ENCODE measurements at regions not wholly inside any gene's neighbourhood (a gene's known extent, or its start where the extent isn't known, plus 50 kb on each side); places are given as distances from the start of the nearest gene placed in this dataset.

- TF ChIP-seq CTCF (conservative IDR thresholded peaks at IDR 0.05 in 1 of 2, IDR thresholded peaks at IDR 0.05 in 1 of 2; ENCODE audit: extremely low read depth in 1 of 2, insufficient read depth in 1 of 2, low read depth in 1 of 2, low read length in 2 of 2): no peak
- TF ChIP-seq EZH2 (IDR thresholded peaks at IDR 0.05; ENCODE audit: borderline replicate concordance, low read length): no peak
Observed at GRCh38 chr9:117491491-117491890, 76.6 kb upstream of the ASTN2 start.

Data from mammary epithelial cell (primary cell).